Stimulated activated CD4-positive, alpha-beta T cell treated with anti-CD3 and anti-CD28 coated beads, Interleukin-4, amount 100 ng/mL, for 48 hours (primary cell): ENCODE measurements at regions not wholly inside any gene's neighbourhood (a gene's known extent, or its start where the extent isn't known, plus 50 kb on each side); places are given as distances from the start of the nearest gene placed in this dataset.
"Not testable (repeated sequence)": the region's sequence is repeated elsewhere in the genome, so short reads cannot be mapped to it uniquely, and the experiment has no call there.

Experiments
- DNase-seq, 2 donors: peaks; one replicate each; pipeline ENCODE4 v3.0.0-alpha.2; 2020; ENCODE audit warnings: low read depth in 2 of 2

- DNase-seq = no peak
Measured at GRCh38 chr12:89781156-89781555, 72.5 kb upstream of the ATP2B1 start.

GRCh38 chr12:89779090-89779489, 70.5 kb upstream of the ATP2B1 start:
- no peak for DNase-seq

GRCh38 chr12:89777733-89778379, 69.2 kb upstream of the ATP2B1 start:
- no peak for DNase-seq

GRCh38 chr12:89775986-89776365, 67.3 kb upstream of the ATP2B1 start:
- no peak for DNase-seq

GRCh38 chr12:89775063-89775985, 66.7 kb upstream of the ATP2B1 start:
- no peak for DNase-seq

- DNase-seq = no peak
Measured at GRCh38 chr12:89774645-89775044, 66.0 kb upstream of the ATP2B1 start.

- DNase-seq = no peak
Measured at GRCh38 chr12:89770391-89770790, 61.8 kb upstream of the ATP2B1 start.

- DNase-seq = no peak
Measured at GRCh38 chr12:89769483-89769818, 60.8 kb upstream of the ATP2B1 start.

GRCh38 chr12:89768586-89769482, 60.2 kb upstream of the ATP2B1 start:
- peak in 1 of 2 donors; percentile 16 for DNase-seq

- no peak for DNase-seq
Measured at GRCh38 chr12:89765959-89766824, 57.6 kb upstream of the ATP2B1 start.

- not testable (repeated sequence) for DNase-seq
Measured at GRCh38 chr12:89764164-89764563, 55.5 kb upstream of the ATP2B1 start.

- DNase-seq = no peak
Measured at GRCh38 chr12:89762498-89763170, 54.0 kb upstream of the ATP2B1 start.

GRCh38 chr12:89760783-89761182, 52.1 kb upstream of the ATP2B1 start:
- DNase-seq = no peak
